ENCODE measurements at regions not wholly inside any gene's neighbourhood (a gene's known extent, or its start where the extent isn't known, plus 50 kb on each side); places are given as distances from the start of the nearest gene placed in this dataset.

- TF ChIP-seq CSDC2 (CRISPR knock-in tag; IDR thresholded peaks at IDR 0.05) (no peak), OSR1 (CRISPR knock-in tag; IDR thresholded peaks at IDR 0.05) (no peak), TOX (CRISPR knock-in tag; IDR thresholded peaks at IDR 0.05; ENCODE audit: borderline replicate concordance) (no peak), ZNF70 (CRISPR knock-in tag; IDR thresholded peaks at IDR 0.05) (no peak), ZNF8 (CRISPR knock-in tag; IDR thresholded peaks at IDR 0.05) (no peak), ZFP3 (CRISPR knock-in tag; IDR thresholded peaks at IDR 0.05) (no peak), PPARA (CRISPR knock-in tag; IDR thresholded peaks at IDR 0.05; ENCODE audit: borderline replicate concordance) (no peak), SNAI2 (CRISPR knock-in tag; IDR thresholded peaks at IDR 0.05) (no peak), GLIS3 (CRISPR knock-in tag; IDR thresholded peaks at IDR 0.05) (no peak)
These were observed 304.5 kb downstream of the MDFIC start for GRCh38 chr7:115226410-115226809.

GRCh38 chr7:115224922-115225321 lies 303.0 kb downstream of the MDFIC start:
- no peak for ATAC-seq
- TF ChIP-seq OSR1 (CRISPR knock-in tag; IDR thresholded peaks at IDR 0.05) (no peak), ZNF565 (CRISPR knock-in tag; conservative IDR thresholded peaks at IDR 0.05; ENCODE audit: low read depth) (no peak), TOX (CRISPR knock-in tag; IDR thresholded peaks at IDR 0.05; ENCODE audit: borderline replicate concordance) (no peak)

More at GRCh38 chr7:115226410-115226809, 304.5 kb downstream of the MDFIC start:
- ATAC-seq: no peak

- no peak for ATAC-seq
- no peak for TF ChIP-seq ISL1 (CRISPR knock-in tag; IDR thresholded peaks at IDR 0.05)
- no peak for TF ChIP-seq RARB (CRISPR knock-in tag; IDR thresholded peaks at IDR 0.05)
- no peak for TF ChIP-seq ZC3H10 (CRISPR knock-in tag; IDR thresholded peaks at IDR 0.05)
- TF ChIP-seq, protein P1, sequence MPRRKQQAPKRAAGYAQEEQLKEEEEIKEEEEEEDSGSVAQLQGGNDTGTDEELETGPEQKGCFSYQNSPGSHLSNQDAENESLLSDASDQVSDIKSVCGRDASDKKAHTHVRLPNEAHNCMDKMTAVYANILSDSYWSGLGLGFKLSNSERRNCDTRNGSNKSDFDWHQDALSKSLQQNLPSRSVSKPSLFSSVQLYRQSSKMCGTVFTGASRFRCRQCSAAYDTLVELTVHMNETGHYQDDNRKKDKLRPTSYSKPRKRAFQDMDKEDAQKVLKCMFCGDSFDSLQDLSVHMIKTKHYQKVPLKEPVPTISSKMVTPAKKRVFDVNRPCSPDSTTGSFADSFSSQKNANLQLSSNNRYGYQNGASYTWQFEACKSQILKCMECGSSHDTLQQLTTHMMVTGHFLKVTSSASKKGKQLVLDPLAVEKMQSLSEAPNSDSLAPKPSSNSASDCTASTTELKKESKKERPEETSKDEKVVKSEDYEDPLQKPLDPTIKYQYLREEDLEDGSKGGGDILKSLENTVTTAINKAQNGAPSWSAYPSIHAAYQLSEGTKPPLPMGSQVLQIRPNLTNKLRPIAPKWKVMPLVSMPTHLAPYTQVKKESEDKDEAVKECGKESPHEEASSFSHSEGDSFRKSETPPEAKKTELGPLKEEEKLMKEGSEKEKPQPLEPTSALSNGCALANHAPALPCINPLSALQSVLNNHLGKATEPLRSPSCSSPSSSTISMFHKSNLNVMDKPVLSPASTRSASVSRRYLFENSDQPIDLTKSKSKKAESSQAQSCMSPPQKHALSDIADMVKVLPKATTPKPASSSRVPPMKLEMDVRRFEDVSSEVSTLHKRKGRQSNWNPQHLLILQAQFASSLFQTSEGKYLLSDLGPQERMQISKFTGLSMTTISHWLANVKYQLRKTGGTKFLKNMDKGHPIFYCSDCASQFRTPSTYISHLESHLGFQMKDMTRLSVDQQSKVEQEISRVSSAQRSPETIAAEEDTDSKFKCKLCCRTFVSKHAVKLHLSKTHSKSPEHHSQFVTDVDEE (CRISPR knock-in tag; IDR thresholded peaks at IDR 0.05): no peak
- TF ChIP-seq GLIS3 (CRISPR knock-in tag; IDR thresholded peaks at IDR 0.05): no peak
These were observed 302.1 kb downstream of the MDFIC start for GRCh38 chr7:115223959-115224358.

- no peak for ATAC-seq
- TF ChIP-seq ZNF565 (CRISPR knock-in tag; conservative IDR thresholded peaks at IDR 0.05; ENCODE audit: low read depth): no peak
- TF ChIP-seq, protein P2, sequence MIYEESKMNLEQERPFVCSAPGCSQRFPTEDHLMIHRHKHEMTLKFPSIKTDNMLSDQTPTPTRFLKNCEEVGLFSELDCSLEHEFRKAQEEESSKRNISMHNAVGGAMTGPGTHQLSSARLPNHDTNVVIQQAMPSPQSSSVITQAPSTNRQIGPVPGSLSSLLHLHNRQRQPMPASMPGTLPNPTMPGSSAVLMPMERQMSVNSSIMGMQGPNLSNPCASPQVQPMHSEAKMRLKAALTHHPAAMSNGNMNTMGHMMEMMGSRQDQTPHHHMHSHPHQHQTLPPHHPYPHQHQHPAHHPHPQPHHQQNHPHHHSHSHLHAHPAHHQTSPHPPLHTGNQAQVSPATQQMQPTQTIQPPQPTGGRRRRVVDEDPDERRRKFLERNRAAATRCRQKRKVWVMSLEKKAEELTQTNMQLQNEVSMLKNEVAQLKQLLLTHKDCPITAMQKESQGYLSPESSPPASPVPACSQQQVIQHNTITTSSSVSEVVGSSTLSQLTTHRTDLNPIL (CRISPR knock-in tag; IDR thresholded peaks at IDR 0.05; ENCODE audit: low read depth): no peak
- TF ChIP-seq TCF4 (CRISPR knock-in tag; IDR thresholded peaks at IDR 0.05; ENCODE audit: borderline replicate concordance): no peak
- TF ChIP-seq, protein P1 (CRISPR knock-in tag; IDR thresholded peaks at IDR 0.05): no peak
- no peak for TF ChIP-seq ZNF8 (CRISPR knock-in tag; IDR thresholded peaks at IDR 0.05)
- no peak for TF ChIP-seq CSDC2 (CRISPR knock-in tag; IDR thresholded peaks at IDR 0.05)
- no peak for TF ChIP-seq ZC3H10 (CRISPR knock-in tag; IDR thresholded peaks at IDR 0.05)
- no peak for TF ChIP-seq ZFP30 (CRISPR knock-in tag; IDR thresholded peaks at IDR 0.05)
- no peak for TF ChIP-seq ESRRG (CRISPR knock-in tag; IDR thresholded peaks at IDR 0.05)
- TF ChIP-seq RARB (CRISPR knock-in tag; IDR thresholded peaks at IDR 0.05): no peak
- TF ChIP-seq, protein P3, sequence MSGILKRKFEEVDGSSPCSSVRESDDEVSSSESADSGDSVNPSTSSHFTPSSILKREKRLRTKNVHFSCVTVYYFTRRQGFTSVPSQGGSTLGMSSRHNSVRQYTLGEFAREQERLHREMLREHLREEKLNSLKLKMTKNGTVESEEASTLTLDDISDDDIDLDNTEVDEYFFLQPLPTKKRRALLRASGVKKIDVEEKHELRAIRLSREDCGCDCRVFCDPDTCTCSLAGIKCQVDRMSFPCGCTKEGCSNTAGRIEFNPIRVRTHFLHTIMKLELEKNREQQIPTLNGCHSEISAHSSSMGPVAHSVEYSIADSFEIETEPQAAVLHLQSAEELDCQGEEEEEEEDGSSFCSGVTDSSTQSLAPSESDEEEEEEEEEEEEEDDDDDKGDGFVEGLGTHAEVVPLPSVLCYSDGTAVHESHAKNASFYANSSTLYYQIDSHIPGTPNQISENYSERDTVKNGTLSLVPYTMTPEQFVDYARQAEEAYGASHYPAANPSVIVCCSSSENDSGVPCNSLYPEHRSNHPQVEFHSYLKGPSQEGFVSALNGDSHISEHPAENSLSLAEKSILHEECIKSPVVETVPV (CRISPR knock-in tag; IDR thresholded peaks at IDR 0.05): no peak
- TF ChIP-seq OSR1 (CRISPR knock-in tag; IDR thresholded peaks at IDR 0.05): no peak
- no peak for TF ChIP-seq ISL1 (CRISPR knock-in tag; IDR thresholded peaks at IDR 0.05)
- TF ChIP-seq ZNF70 (CRISPR knock-in tag; IDR thresholded peaks at IDR 0.05): no peak
- no peak for TF ChIP-seq PPARA (CRISPR knock-in tag; IDR thresholded peaks at IDR 0.05; ENCODE audit: borderline replicate concordance)
- TF ChIP-seq ZFP3 (CRISPR knock-in tag; IDR thresholded peaks at IDR 0.05): no peak
These were observed 299.6 kb downstream of the MDFIC start for GRCh38 chr7:115221456-115221855.

All from SK-N-SH treated with all-trans-retinoic acid at 6 μM for 48 hours (cell line).